A549 (cell line): ENCODE measurements at regions not wholly inside any gene's neighbourhood (a gene's known extent, or its start where the extent isn't known, plus 50 kb on each side); places are given as distances from the start of the nearest gene placed in this dataset.

ENCODE experiments used
- CHD4 ChIP-seq: fragments of 200-600 bp; sonication (generic); IDR thresholded peaks from 2 replicates; pipeline ENCODE4 v1.6.1; 2016; ENCODE audit warnings: antibody characterized with exemption, mild to moderate bottlenecking, borderline replicate concordance
- EP300 ChIP-seq, 2 experiments: fragments of >200 bp; sonication (Bioruptor Twin); formaldehyde crosslinking; IDR thresholded peaks; 2 replicates in 1 of 2; 3 replicates in 1 of 2; pipeline ENCODE4 v1.6.1; 2016 to 2017
- FOSB ChIP-seq: fragments of 250-450 bp; sonication (Bioruptor Pico); IDR thresholded peaks from 2 replicates; pipeline ENCODE4 v1.5.0; 2020; ENCODE audit warnings: mild to moderate bottlenecking, moderate library complexity
- JUN ChIP-seq, 2 experiments: fragments of >200 bp; sonication (Bioruptor Twin); formaldehyde crosslinking; IDR thresholded peaks; 2 replicates in 1 of 2; 3 replicates in 1 of 2; pipeline ENCODE4 v1.6.1; 2016 to 2017
- MYC ChIP-seq: IDR thresholded peaks from 2 replicates; pipeline ENCODE4 v1.6.1; 2012; ENCODE audit warnings: mild to moderate bottlenecking, inconsistent platforms, low read length, improper control_type of control experiment, borderline replicate concordance
- POLR2A ChIP-seq: IDR thresholded peaks from 2 replicates; pipeline ENCODE4 v1.6.1; 2012; ENCODE audit warnings: mild to moderate bottlenecking, low read length
- RNF2 ChIP-seq: fragments of 200-600 bp; sonication (generic); IDR thresholded peaks from 2 replicates; pipeline ENCODE4 v1.6.1; 2016; ENCODE audit warnings: low read depth, mild to moderate bottlenecking, antibody characterized with exemption, moderate library complexity, borderline replicate concordance
- TF ChIP-seq, protein P1 (sequence below): fragments of >200 bp; sonication (Bioruptor Twin); formaldehyde crosslinking; IDR thresholded peaks from 3 replicates; pipeline ENCODE4 v1.5.1; 2016
- TF ChIP-seq, protein P2 (sequence below): fragments of 150-350 bp; IDR thresholded peaks from 2 replicates; pipeline ENCODE4 v1.6.1; 2014; ENCODE audit warnings: low read depth, mild to moderate bottlenecking, low read length
- TF ChIP-seq, protein P3 (sequence below): IDR thresholded peaks from 2 replicates; pipeline ENCODE4 v1.6.1; 2012

DNA sequence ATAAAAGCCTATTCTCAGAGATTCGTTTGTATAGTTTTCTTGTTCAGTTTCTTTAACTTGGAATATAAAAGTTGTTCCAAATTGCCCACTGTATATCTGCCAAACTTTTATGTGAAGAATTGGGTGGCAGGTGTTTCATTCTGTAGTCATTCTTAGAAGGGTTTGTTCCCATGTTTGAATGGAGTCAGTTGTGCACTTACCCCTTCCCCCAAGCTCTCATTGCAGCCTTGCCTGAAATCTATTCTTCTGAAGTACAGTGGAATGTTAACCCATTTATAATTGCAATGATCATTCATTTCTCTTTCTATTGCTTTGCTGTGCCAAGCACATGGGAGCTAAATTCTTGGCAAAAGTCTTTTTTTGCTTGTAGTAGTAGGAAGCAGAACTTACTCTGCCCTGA lies 375.3 kb upstream of the C1orf87 start:
- TF ChIP-seq, protein P1, sequence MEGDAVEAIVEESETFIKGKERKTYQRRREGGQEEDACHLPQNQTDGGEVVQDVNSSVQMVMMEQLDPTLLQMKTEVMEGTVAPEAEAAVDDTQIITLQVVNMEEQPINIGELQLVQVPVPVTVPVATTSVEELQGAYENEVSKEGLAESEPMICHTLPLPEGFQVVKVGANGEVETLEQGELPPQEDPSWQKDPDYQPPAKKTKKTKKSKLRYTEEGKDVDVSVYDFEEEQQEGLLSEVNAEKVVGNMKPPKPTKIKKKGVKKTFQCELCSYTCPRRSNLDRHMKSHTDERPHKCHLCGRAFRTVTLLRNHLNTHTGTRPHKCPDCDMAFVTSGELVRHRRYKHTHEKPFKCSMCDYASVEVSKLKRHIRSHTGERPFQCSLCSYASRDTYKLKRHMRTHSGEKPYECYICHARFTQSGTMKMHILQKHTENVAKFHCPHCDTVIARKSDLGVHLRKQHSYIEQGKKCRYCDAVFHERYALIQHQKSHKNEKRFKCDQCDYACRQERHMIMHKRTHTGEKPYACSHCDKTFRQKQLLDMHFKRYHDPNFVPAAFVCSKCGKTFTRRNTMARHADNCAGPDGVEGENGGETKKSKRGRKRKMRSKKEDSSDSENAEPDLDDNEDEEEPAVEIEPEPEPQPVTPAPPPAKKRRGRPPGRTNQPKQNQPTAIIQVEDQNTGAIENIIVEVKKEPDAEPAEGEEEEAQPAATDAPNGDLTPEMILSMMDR: no peak
- TF ChIP-seq FOSB (CRISPR knock-in tag): no peak
- TF ChIP-seq, protein P2, sequence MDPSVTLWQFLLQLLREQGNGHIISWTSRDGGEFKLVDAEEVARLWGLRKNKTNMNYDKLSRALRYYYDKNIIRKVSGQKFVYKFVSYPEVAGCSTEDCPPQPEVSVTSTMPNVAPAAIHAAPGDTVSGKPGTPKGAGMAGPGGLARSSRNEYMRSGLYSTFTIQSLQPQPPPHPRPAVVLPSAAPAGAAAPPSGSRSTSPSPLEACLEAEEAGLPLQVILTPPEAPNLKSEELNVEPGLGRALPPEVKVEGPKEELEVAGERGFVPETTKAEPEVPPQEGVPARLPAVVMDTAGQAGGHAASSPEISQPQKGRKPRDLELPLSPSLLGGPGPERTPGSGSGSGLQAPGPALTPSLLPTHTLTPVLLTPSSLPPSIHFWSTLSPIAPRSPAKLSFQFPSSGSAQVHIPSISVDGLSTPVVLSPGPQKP: no peak
- TF ChIP-seq, protein P3, sequence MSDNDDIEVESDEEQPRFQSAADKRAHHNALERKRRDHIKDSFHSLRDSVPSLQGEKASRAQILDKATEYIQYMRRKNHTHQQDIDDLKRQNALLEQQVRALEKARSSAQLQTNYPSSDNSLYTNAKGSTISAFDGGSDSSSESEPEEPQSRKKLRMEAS: no peak
- no peak for TF ChIP-seq MYC
- TF ChIP-seq RNF2: no peak
- no peak for TF ChIP-seq POLR2A
- TF ChIP-seq CHD4: no peak
- no peak for TF ChIP-seq EP300 (IDR thresholded peaks at IDR 0.05)
- no peak for TF ChIP-seq JUN (IDR thresholded peaks at IDR 0.05)
